ENCODE measurements at regions not wholly inside any gene's neighbourhood (a gene's known extent, or its start where the extent isn't known, plus 50 kb on each side); places are given as distances from the start of the nearest gene placed in this dataset.

DNA sequence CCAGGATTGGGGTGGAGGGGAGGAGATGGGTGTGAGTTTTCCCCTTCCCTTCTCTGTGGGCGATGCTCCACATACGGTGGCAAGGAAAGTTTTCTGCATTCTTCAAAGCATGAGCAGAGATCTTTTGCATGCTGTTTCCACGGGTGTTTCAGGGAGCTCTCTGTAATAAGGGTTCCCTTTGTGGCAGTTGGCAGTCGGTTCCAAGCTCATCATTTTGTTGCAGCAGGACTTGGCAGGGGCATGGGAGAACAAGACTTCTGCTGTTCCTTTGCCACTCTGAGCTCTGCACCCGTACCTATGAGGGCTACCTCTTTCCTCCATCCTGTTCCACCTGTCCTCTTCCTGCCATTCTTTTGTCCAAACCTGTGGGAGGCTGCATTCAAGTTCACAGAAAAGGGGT, 71.3 kb upstream of the SPRED2 start:
- H3K79me2 ChIP-seq (ENCODE audit: low read length): no peaks in the 10 kb centered on the region
- no peaks in the 10 kb centered on the region for H3K9me2 ChIP-seq (replicated peaks; ENCODE audit: insufficient read depth, low read length)
- H3K4me2 ChIP-seq (ENCODE audit: low read depth, low read length): no peak overlapping the region
- no peak overlapping the region for H3K27ac ChIP-seq (ENCODE audit: low read length)
- no peaks in the 10 kb centered on the region for H3K9me3 ChIP-seq (replicated peaks; ENCODE audit: insufficient read depth, low read length)
- no peak for DNase-seq
- no peaks in the 10 kb centered on the region for H3K27me3 ChIP-seq (replicated peaks; ENCODE audit: insufficient read depth, low read length)
- no peak for TF ChIP-seq EZH2phosphoT487 (IDR thresholded peaks at IDR 0.05; ENCODE audit: low read length)
- no peak for TF ChIP-seq EZH2 (optimal IDR thresholded peaks at IDR 0.05; ENCODE audit: low read depth, low read length)
- TF ChIP-seq, protein P1, sequence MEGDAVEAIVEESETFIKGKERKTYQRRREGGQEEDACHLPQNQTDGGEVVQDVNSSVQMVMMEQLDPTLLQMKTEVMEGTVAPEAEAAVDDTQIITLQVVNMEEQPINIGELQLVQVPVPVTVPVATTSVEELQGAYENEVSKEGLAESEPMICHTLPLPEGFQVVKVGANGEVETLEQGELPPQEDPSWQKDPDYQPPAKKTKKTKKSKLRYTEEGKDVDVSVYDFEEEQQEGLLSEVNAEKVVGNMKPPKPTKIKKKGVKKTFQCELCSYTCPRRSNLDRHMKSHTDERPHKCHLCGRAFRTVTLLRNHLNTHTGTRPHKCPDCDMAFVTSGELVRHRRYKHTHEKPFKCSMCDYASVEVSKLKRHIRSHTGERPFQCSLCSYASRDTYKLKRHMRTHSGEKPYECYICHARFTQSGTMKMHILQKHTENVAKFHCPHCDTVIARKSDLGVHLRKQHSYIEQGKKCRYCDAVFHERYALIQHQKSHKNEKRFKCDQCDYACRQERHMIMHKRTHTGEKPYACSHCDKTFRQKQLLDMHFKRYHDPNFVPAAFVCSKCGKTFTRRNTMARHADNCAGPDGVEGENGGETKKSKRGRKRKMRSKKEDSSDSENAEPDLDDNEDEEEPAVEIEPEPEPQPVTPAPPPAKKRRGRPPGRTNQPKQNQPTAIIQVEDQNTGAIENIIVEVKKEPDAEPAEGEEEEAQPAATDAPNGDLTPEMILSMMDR (IDR thresholded peaks at IDR 0.05; ENCODE audit: low read length): no peak
- H3K4me3 ChIP-seq (ENCODE audit: low read length): no peak overlapping the region
- H2AFZ ChIP-seq (ENCODE audit: low read length): no peak overlapping the region
- H3K4me1 ChIP-seq (ENCODE audit: low read length): no peaks in the 10 kb centered on the region
- no peaks in the 10 kb centered on the region for H4K20me1 ChIP-seq (ENCODE audit: insufficient read depth, low read length)
- H3F3A ChIP-seq (ENCODE audit: insufficient read depth, low read length): no peaks in the 10 kb centered on the region
- no peak overlapping the region for H3K9ac ChIP-seq (ENCODE audit: low read length)
- H3K36me3 ChIP-seq (replicated peaks; ENCODE audit: insufficient read depth, low read length): no peaks in the 10 kb centered on the region

DNA sequence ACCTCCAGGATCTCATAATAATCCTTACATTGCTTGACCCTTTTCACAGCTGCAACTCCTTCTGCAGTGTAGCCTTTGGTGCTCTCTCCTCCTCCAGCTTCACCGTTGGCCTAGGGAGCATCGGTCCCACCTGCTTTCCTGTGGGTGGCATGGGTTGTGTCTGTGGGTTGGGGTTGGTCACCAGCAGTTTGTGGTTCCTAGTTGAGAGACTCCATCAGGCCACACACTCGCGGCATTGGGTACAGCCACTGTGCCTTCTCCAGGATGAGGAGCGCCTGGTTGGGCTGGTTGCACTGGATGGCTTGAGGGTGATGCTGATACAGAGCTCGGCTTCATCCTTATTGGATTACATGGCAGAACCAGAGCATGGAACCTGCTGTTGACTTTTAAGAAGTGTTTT, 69.4 kb upstream of the SPRED2 start:
- no peak overlapping the region for H3K27ac ChIP-seq (ENCODE audit: low read length)
- H3F3A ChIP-seq (ENCODE audit: insufficient read depth, low read length): no peaks in the 10 kb centered on the region
- H3K79me2 ChIP-seq (ENCODE audit: low read length): no peaks in the 10 kb centered on the region
- no peaks in the 10 kb centered on the region for H3K27me3 ChIP-seq (replicated peaks; ENCODE audit: insufficient read depth, low read length)
- no peaks in the 10 kb centered on the region for H4K20me1 ChIP-seq (ENCODE audit: insufficient read depth, low read length)
- H3K9me2 ChIP-seq (replicated peaks; ENCODE audit: insufficient read depth, low read length): no peaks in the 10 kb centered on the region
- H3K4me2 ChIP-seq (ENCODE audit: low read depth, low read length): no peak overlapping the region
- H3K36me3 ChIP-seq (replicated peaks; ENCODE audit: insufficient read depth, low read length): no peaks in the 10 kb centered on the region
- no peak for TF ChIP-seq EZH2 (optimal IDR thresholded peaks at IDR 0.05; ENCODE audit: low read depth, low read length)
- TF ChIP-seq, protein P1 (IDR thresholded peaks at IDR 0.05; ENCODE audit: low read length): no peak
- TF ChIP-seq EZH2phosphoT487 (IDR thresholded peaks at IDR 0.05; ENCODE audit: low read length): no peak
- no peak overlapping the region for H3K4me3 ChIP-seq (ENCODE audit: low read length)
- H3K9me3 ChIP-seq (replicated peaks; ENCODE audit: insufficient read depth, low read length): no peaks in the 10 kb centered on the region
- H3K9ac ChIP-seq (ENCODE audit: low read length): no peak overlapping the region
- no peaks in the 10 kb centered on the region for H3K4me1 ChIP-seq (ENCODE audit: low read length)
- H2AFZ ChIP-seq (ENCODE audit: low read length): no peak overlapping the region
- DNase-seq: no peak

DNA sequence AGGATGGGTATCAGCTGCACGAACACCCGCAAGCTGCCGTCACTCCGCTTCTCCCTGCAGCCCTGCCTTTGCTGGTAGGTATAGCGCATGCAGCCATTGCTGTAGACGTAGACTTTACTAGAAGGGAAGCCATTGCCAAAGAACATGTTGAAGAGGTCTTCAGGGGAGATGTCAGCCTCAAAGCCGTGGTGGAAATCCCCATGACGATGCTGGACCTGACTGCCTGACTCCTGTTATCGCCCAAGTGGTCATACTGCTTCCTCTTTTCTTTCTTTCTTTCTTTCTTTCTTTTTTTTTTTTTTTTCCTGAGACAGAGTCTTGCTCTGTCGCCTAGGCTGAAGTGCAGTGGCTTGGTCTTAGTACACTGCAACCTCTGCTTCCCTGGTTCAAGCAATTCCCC, 68.7 kb upstream of the SPRED2 start:
- TF ChIP-seq EZH2phosphoT487 (IDR thresholded peaks at IDR 0.05; ENCODE audit: low read length) (no peak), EZH2 (optimal IDR thresholded peaks at IDR 0.05; ENCODE audit: low read depth, low read length) (no peak)
- TF ChIP-seq, protein P1 (IDR thresholded peaks at IDR 0.05; ENCODE audit: low read length): no peak
- no peak for DNase-seq
- H3K9ac ChIP-seq (ENCODE audit: low read length): no peak overlapping the region
- H3K79me2 ChIP-seq (ENCODE audit: low read length): no peaks in the 10 kb centered on the region
- no peaks in the 10 kb centered on the region for H3K4me1 ChIP-seq (ENCODE audit: low read length)
- no peaks in the 10 kb centered on the region for H3K27me3 ChIP-seq (replicated peaks; ENCODE audit: insufficient read depth, low read length)
- no peak overlapping the region for H3K27ac ChIP-seq (ENCODE audit: low read length)
- no peaks in the 10 kb centered on the region for H3K9me3 ChIP-seq (replicated peaks; ENCODE audit: insufficient read depth, low read length)
- no peaks in the 10 kb centered on the region for H3F3A ChIP-seq (ENCODE audit: insufficient read depth, low read length)
- no peaks in the 10 kb centered on the region for H3K9me2 ChIP-seq (replicated peaks; ENCODE audit: insufficient read depth, low read length)
- no peak overlapping the region for H2AFZ ChIP-seq (ENCODE audit: low read length)
- no peak overlapping the region for H3K4me2 ChIP-seq (ENCODE audit: low read depth, low read length)
- H3K4me3 ChIP-seq (ENCODE audit: low read length): no peak overlapping the region
- H3K36me3 ChIP-seq (replicated peaks; ENCODE audit: insufficient read depth, low read length): no peaks in the 10 kb centered on the region
- no peaks in the 10 kb centered on the region for H4K20me1 ChIP-seq (ENCODE audit: insufficient read depth, low read length)
